OCI-LY1 (cell line): ENCODE measurements at regions not wholly inside any gene's neighbourhood (a gene's known extent, or its start where the extent isn't known, plus 50 kb on each side); places are given as distances from the start of the nearest gene placed in this dataset.

Experiments
- EZH2 ChIP-seq: fragments of 200-600 bp; sonication (generic), shearing (Covaris generic); IDR thresholded peaks from 2 replicates; pipeline ENCODE4 v1.8.0; 2017; ENCODE audit warnings: borderline replicate concordance, mixed run types, mild to moderate bottlenecking, antibody characterized with exemption, low read length, moderate library complexity, mixed read lengths
- TF ChIP-seq, protein P1 (sequence below): fragments of 200-600 bp; sonication (generic), shearing (Covaris generic); IDR thresholded peaks from 2 replicates; pipeline ENCODE4 v1.5.1; 2017; ENCODE audit warnings: mild to moderate bottlenecking, antibody characterized with exemption, low read length, moderate library complexity, mixed read lengths

DNA sequence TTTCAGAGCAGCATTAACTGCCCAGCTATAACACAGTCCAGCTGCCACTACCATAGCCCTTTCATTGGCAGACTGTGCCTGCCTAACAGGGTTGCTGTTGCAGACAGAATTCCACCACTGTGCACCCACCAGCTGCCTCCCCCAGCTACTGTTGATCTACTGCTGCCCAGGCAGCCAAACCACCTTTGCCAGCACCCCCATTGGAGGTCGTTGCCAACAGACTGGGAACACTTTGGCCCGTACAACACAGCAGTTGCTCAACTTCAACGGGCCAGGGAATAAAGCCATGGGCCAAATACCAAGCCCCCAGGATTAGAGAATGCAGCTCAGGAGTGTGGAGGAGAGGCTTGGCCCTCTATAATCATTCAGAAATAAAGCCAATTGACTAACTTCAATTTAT, 473.6 kb downstream of the CDH11 start:
- TF ChIP-seq, protein P1, sequence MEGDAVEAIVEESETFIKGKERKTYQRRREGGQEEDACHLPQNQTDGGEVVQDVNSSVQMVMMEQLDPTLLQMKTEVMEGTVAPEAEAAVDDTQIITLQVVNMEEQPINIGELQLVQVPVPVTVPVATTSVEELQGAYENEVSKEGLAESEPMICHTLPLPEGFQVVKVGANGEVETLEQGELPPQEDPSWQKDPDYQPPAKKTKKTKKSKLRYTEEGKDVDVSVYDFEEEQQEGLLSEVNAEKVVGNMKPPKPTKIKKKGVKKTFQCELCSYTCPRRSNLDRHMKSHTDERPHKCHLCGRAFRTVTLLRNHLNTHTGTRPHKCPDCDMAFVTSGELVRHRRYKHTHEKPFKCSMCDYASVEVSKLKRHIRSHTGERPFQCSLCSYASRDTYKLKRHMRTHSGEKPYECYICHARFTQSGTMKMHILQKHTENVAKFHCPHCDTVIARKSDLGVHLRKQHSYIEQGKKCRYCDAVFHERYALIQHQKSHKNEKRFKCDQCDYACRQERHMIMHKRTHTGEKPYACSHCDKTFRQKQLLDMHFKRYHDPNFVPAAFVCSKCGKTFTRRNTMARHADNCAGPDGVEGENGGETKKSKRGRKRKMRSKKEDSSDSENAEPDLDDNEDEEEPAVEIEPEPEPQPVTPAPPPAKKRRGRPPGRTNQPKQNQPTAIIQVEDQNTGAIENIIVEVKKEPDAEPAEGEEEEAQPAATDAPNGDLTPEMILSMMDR = no peak
- TF ChIP-seq EZH2 = no peak
